GM12878 (cell line): ENCODE measurements at regions not wholly inside any gene's neighbourhood (a gene's known extent, or its start where the extent isn't known, plus 50 kb on each side); places are given as distances from the start of the nearest gene placed in this dataset.

Experiments used
- ATAC-seq: fragments of 200-7000 bp; cut with Tn5 transposase; 3 replicates; pipeline ENCODE4 v1.9.1; 2020; ENCODE audit warnings: mild to moderate bottlenecking, moderate library complexity
- BruUV-seq: library from RNA; stranded (reverse); fragments of 400-500 nt; replicated peaks from 2 replicates; lab custom pipeline; 2021; lab: Mats Ljungman, UMichigan
- CTCF ChIA-PET: fragments of 300-600 bp; sonication (Branson Sonifier 250); formaldehyde crosslinking; extraction: SDS; loops from one replicate; lab custom pipeline; 2021; ENCODE audit warnings: inconsistent platforms; lab: Yijun Ruan, JAX
- POLR2A ChIA-PET: fragments of 350-600 bp; formaldehyde crosslinking; extraction: SDS; loops from one replicate; lab custom pipeline; 2021; ENCODE audit warnings: inconsistent platforms; lab: Charles Lee
- RAD21 ChIA-PET: fragments of 300-600 bp; sonication (Branson Sonifier 250); formaldehyde crosslinking; loops from one replicate; lab custom pipeline; 2023; ENCODE audit warnings: antibody characterized with exemption; ENCODE audit not compliant: unreplicated experiment; lab: Charles Lee
- SMC1A ChIA-PET: fragments of 300-600 bp; sonication (Branson Sonifier 250); formaldehyde crosslinking; loops from one replicate; lab custom pipeline; 2023; ENCODE audit not compliant: unreplicated experiment, uncharacterized antibody; lab: Charles Lee
- DNase-seq: peaks from one replicate; pipeline ENCODE4 v3.0.0-alpha.2; 2011; ENCODE audit warnings: low read depth, low spot score
- FAIRE-seq: peaks from 3 replicates; lab custom pipeline; 2011; peaks lifted over from hg19 to GRCh38; lab: Jason Lieb, UNC
- H2AFZ ChIP-seq: 2 replicates; pipeline ENCODE4 v1.6.0; 2011; ENCODE audit warnings: low read depth, low read length, control low read depth; ENCODE audit not compliant: control insufficient read depth
- H3K27ac ChIP-seq: 2 replicates; pipeline ENCODE4 v1.5.1; 2011; ENCODE audit warnings: control low read depth; ENCODE audit not compliant: control insufficient read depth, insufficient read depth
- H3K27me3 ChIP-seq, 2 experiments: replicated peaks in 1 of 2; 2 replicates each; pipeline versions ENCODE4 v1.6.0 to v1.6.1; 2011; ENCODE audit warnings: low read length in 1 of 2; ENCODE audit not compliant: control insufficient read depth in 2 of 2, insufficient read depth in 2 of 2
- H3K36me3 ChIP-seq, 2 experiments: 2 replicates each; pipeline ENCODE4 v1.5.1; 2011; ENCODE audit warnings: low read length in 1 of 2; ENCODE audit not compliant: control insufficient read depth in 2 of 2, insufficient read depth in 2 of 2
- H3K4me1 ChIP-seq: 2 replicates; pipeline ENCODE4 v1.6.1; 2011; ENCODE audit warnings: mild to moderate bottlenecking, low read length, moderate library complexity, mixed read lengths; ENCODE audit not compliant: control insufficient read depth, insufficient read depth
- H3K4me2 ChIP-seq: 2 replicates; pipeline ENCODE4 v1.6.0; 2011; ENCODE audit warnings: control low read depth; ENCODE audit not compliant: control insufficient read depth, insufficient read depth
- H3K4me3 ChIP-seq: fragments of 200-600 bp; sonication (generic); 2 replicates; pipeline ENCODE4 v1.5.1; 2016
- H3K79me2 ChIP-seq: 2 replicates; pipeline ENCODE4 v1.6.0; 2011; ENCODE audit warnings: low read length; ENCODE audit not compliant: control insufficient read depth, insufficient read depth
- H3K9ac ChIP-seq: 2 replicates; pipeline ENCODE4 v1.8.0; 2011; ENCODE audit warnings: low read length, control low read depth, mixed read lengths; ENCODE audit not compliant: control insufficient read depth, insufficient read depth
- H3K9me3 ChIP-seq: replicated peaks from 3 replicates; pipeline ENCODE4 v1.5.1; 2011; ENCODE audit warnings: mild to moderate bottlenecking, low read length; ENCODE audit not compliant: control insufficient read depth, insufficient read depth
- H4K20me1 ChIP-seq: 2 replicates; pipeline ENCODE4 v1.6.0; 2011; ENCODE audit not compliant: control insufficient read depth, insufficient read depth
- ASH2L ChIP-seq: fragments of 300-600, 200-600 bp; sonication (generic); IDR thresholded peaks from 2 replicates; pipeline ENCODE4 v1.6.1; 2017; ENCODE audit warnings: low read depth, mild to moderate bottlenecking, borderline replicate concordance
- DPF2 ChIP-seq: fragments of 450-650 bp; IDR thresholded peaks from 2 replicates; pipeline ENCODE4 v1.6.1; 2017; ENCODE audit warnings: mild to moderate bottlenecking
- E4F1 ChIP-seq: fragments of 450-650 bp; IDR thresholded peaks from 2 replicates; pipeline ENCODE4 v1.6.1; 2018; ENCODE audit warnings: borderline replicate concordance, mild to moderate bottlenecking; ENCODE audit not compliant: partially characterized antibody
- FOXM1 ChIP-seq: IDR thresholded peaks from 2 replicates; pipeline ENCODE4 v1.6.1; 2012; ENCODE audit warnings: low read depth, mild to moderate bottlenecking, inconsistent platforms, low read length, moderate library complexity
- GATAD2B ChIP-seq: fragments of 450-650 bp; conservative IDR thresholded peaks from 2 replicates; pipeline ENCODE4 v1.6.1; 2017; ENCODE audit warnings: low read depth, mild to moderate bottlenecking, moderate library complexity
- MEF2B ChIP-seq: fragments of 450-650 bp; IDR thresholded peaks from 2 replicates; pipeline ENCODE4 v1.6.1; 2018; ENCODE audit warnings: mild to moderate bottlenecking, moderate library complexity; ENCODE audit not compliant: partially characterized antibody, poor library complexity, severe bottlenecking
- NR2C1 ChIP-seq: fragments of 450-650 bp; IDR thresholded peaks from 2 replicates; pipeline ENCODE4 v1.6.1; 2017; ENCODE audit warnings: antibody characterized with exemption, mild to moderate bottlenecking, moderate library complexity
- PAX8 ChIP-seq: fragments of 450-650 bp; IDR thresholded peaks from 2 replicates; pipeline ENCODE4 v1.6.1; 2017; ENCODE audit warnings: mild to moderate bottlenecking, moderate library complexity
- POLR2A ChIP-seq: IDR thresholded peaks from 2 replicates; pipeline ENCODE4 v1.6.1; 2011; ENCODE audit warnings: low read depth, mild to moderate bottlenecking, low read length
- RELB ChIP-seq: fragments of 450-650 bp; IDR thresholded peaks from 2 replicates; pipeline ENCODE4 v1.6.1; 2017; ENCODE audit warnings: low read depth, mild to moderate bottlenecking, moderate library complexity
- SIX5 ChIP-seq: IDR thresholded peaks from 2 replicates; pipeline ENCODE4 v1.6.1; 2011; ENCODE audit warnings: mild to moderate bottlenecking, low read depth, low read length, moderate library complexity; ENCODE audit not compliant: severe bottlenecking
- STAT1 ChIP-seq: fragments of 450-650 bp; conservative IDR thresholded peaks from 2 replicates; pipeline ENCODE4 v1.6.1; 2014; ENCODE audit warnings: antibody characterized with exemption, mild to moderate bottlenecking
- TCF7 ChIP-seq: IDR thresholded peaks from 2 replicates; pipeline ENCODE4 v1.6.1; 2014; ENCODE audit warnings: antibody characterized with exemption, borderline replicate concordance
- ZZZ3 ChIP-seq: IDR thresholded peaks from 2 replicates; pipeline ENCODE4 v1.6.1; 2011; ENCODE audit warnings: low read depth; ENCODE audit not compliant: control insufficient read depth, insufficient read length
- in situ Hi-C: fragments of 300-500 bp; cut with MboI; formaldehyde crosslinking; loops from 9 replicates; pipeline ENCODE4 v1.14.3; 2018; ENCODE audit warnings: mixed read lengths
- intact Hi-C: fragments of 100-400 bp; cut with micrococcal nuclease; formaldehyde crosslinking; loops from one replicate; pipeline ENCODE4 v1.14.2; 2022; ENCODE audit not compliant: unreplicated experiment

- ChIA-PET POLR2A (no interaction called here), RAD21 (no interaction called here), CTCF (no interaction called here), SMC1A (no interaction called here)
- no peak for ATAC-seq
- no peak for FAIRE-seq
- Histone ChIP-seq H4K20me1 (no peaks in the 10 kb centered on the region), H3K4me3 (no peak overlapping the region), H3K9me3 (no peaks in the 10 kb centered on the region), H3K27ac (no peak overlapping the region), H2AFZ (no peak overlapping the region), H3K9ac (no peak overlapping the region), H3K79me2 (no peaks in the 10 kb centered on the region), H3K4me1 (no peaks in the 10 kb centered on the region), H3K27me3 (no peaks in the 10 kb centered on the region), H3K36me3 (no peaks in the 10 kb centered on the region), H3K4me2 (no peak overlapping the region)
- BruUV-seq, result no TSS peak
- intact Hi-C loops (no loop called here), in situ Hi-C loops (no loop called here)
- no peak for TF ChIP-seq FOXM1
- no peak for TF ChIP-seq TCF7
- no peak for TF ChIP-seq STAT1
- no peak for TF ChIP-seq ASH2L
- TF ChIP-seq GATAD2B, result no peak
- TF ChIP-seq POLR2A, result no peak
- no peak for TF ChIP-seq SIX5
- no peak for TF ChIP-seq PAX8
- TF ChIP-seq DPF2, result no peak
- TF ChIP-seq MEF2B, result no peak
- no peak for TF ChIP-seq RELB
- TF ChIP-seq E4F1, result no peak
- no peak for TF ChIP-seq NR2C1
- no peak for TF ChIP-seq ZZZ3
- no peak for DNase-seq
Observed at GRCh38 chrY:15418613-15419012, 894.3 kb downstream of the NLGN4Y start.
